ENCODE measurements at regions not wholly inside any gene's neighbourhood (a gene's known extent, or its start where the extent isn't known, plus 50 kb on each side); places are given as distances from the start of the nearest gene placed in this dataset.

- Histone ChIP-seq H3K27me3 (no peaks in the 10 kb centered on the region), H3K27ac (no peak overlapping the region), H3K4me3 (no peak overlapping the region), H3K36me3 (no peaks in the 10 kb centered on the region), H3K4me1 (no peaks in the 10 kb centered on the region), H3K9me3 (peaks cover 0 to 3% (median 0%) of the 10 kb centered on the region in 3 donors)
- TF ChIP-seq CTCF (IDR thresholded peaks at IDR 0.05): no peak
- intact Hi-C loops (cut with DNase I; ENCODE audit: low total_unique reads): no loop called here
- DNase-seq: no peak
Observed at GRCh38 chr7:131182446-131183058, 145.1 kb upstream of the MKLN1 start.

DNA sequence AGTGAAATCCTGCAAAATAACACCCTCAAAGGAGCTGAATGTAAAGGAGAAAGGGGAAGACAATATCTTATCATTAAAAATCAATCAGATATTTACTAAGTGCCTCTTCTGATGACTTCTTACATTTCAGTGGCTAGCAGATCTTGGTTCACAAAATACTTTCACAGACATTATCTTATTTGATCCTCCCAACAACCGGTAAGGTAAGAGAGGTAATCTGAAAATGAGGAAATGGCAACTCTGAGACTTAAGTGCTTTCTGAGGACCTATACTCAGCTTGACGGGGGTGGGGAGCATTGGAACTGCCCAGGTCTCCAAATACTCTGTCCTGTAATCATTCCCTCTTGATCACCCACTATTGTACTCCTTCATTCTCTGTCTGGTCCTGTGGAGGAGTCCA is 144.6 kb upstream of the MKLN1 start:
- Histone ChIP-seq H3K4me3 (no peak overlapping the region), H3K36me3 (no peaks in the 10 kb centered on the region), H3K27me3 (no peaks in the 10 kb centered on the region), H3K9me3 (peaks cover 0 to 7% (median 0%) of the 10 kb centered on the region in 3 donors), H3K4me1 (no peaks in the 10 kb centered on the region), H3K27ac (no peak overlapping the region)
- no peak for TF ChIP-seq CTCF (IDR thresholded peaks at IDR 0.05)
- DNase-seq: no peak
- intact Hi-C loops (cut with DNase I; ENCODE audit: low total_unique reads): no loop called here

DNA sequence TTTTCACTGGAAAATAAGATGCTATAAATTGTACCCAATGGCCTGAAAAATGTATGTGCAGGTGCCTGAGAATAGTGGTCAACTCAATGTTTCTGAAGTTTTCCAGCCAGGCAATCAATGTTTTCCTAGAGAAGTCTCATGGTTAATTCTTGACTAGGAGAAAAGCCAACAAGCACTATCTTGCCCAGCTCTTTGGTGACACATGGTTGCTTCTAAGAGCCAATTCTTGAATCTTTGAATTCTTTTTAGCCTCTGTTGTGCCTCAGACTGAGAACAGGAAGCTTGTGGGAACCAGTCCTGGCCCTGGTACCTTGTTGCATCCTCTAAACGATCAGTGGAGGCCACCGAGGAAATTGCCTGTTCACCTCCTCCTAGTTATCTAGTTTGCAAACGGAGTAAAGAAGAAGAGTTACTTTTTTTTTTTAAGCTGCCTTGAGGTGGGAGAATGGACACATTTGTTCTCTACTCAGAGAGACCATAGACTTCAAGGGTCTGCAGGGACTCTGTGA is 144.0 kb upstream of the MKLN1 start:
- no peak for DNase-seq
- Histone ChIP-seq H3K27me3 (no peaks in the 10 kb centered on the region), H3K27ac (no peak overlapping the region), H3K36me3 (no peaks in the 10 kb centered on the region), H3K4me1 (no peaks in the 10 kb centered on the region), H3K4me3 (no peak overlapping the region), H3K9me3 (peaks cover 0 to 7% (median 0%) of the 10 kb centered on the region in 3 donors)
- intact Hi-C loops (cut with DNase I; ENCODE audit: low total_unique reads): no loop called here
- TF ChIP-seq CTCF (IDR thresholded peaks at IDR 0.05): no peak

DNA sequence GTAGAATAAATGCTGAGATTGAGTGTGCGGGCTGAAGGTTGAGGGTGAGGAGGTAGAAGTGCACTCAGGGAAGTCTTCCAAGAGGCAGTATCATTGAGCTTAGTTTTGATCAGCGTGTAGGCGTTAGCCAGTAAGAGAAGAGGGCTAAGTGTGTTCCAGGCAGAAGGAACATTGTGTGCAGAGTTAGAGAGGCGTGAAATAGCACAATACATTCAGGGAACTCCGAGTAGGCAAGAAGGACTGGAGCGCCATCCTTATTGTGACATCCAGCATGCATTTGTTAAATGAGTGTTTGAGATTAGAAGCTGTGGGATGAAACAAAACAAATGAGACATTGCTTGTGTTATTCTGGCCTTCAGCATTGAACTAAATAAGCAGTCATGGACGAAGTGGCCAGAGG is 140.9 kb upstream of the MKLN1 start:
- no peak overlapping the region for H3K27ac ChIP-seq
- no peak overlapping the region for H3K4me3 ChIP-seq
- TF ChIP-seq CTCF (IDR thresholded peaks at IDR 0.05): no peak
- H3K4me1 ChIP-seq: peaks cover 0 to 16% (median 0%) of the 10 kb centered on the region in 4 donors
- no peak for DNase-seq
- H3K27me3 ChIP-seq: no peaks in the 10 kb centered on the region
- peaks cover 0 to 7% (median 0%) of the 10 kb centered on the region in 3 donors for H3K9me3 ChIP-seq
- intact Hi-C loops (cut with DNase I; ENCODE audit: low total_unique reads): no loop called here
- no peaks in the 10 kb centered on the region for H3K36me3 ChIP-seq

- intact Hi-C loops (cut with DNase I; ENCODE audit: low total_unique reads): no loop called here
- Histone ChIP-seq H3K27ac (no peak overlapping the region), H3K27me3 (no peaks in the 10 kb centered on the region), H3K36me3 (no peaks in the 10 kb centered on the region), H3K9me3 (peaks cover 0 to 7% (median 0%) of the 10 kb centered on the region in 3 donors), H3K4me1 (peaks cover 0 to 16% (median 0%) of the 10 kb centered on the region in 4 donors), H3K4me3 (no peak overlapping the region)
- no peak for TF ChIP-seq CTCF (IDR thresholded peaks at IDR 0.05)
- DNase-seq: peak; percentile 54 to 76
Observed at GRCh38 chr7:131188367-131189339, 139.0 kb upstream of the MKLN1 start.
